ENCODE measurements at regions not wholly inside any gene's neighbourhood (a gene's known extent, or its start where the extent isn't known, plus 50 kb on each side); places are given as distances from the start of the nearest gene placed in this dataset.

GRCh38 chr22:48957987-48958321 is 869.7 kb downstream of the BRD1 start:
- no peak for TF ChIP-seq CSRNP3 (CRISPR knock-in tag; IDR thresholded peaks at IDR 0.05)
- TF ChIP-seq PATZ1 (CRISPR knock-in tag; IDR thresholded peaks at IDR 0.05; ENCODE audit: borderline replicate concordance), result no peak
- no peak for TF ChIP-seq PPARA (CRISPR knock-in tag; IDR thresholded peaks at IDR 0.05; ENCODE audit: borderline replicate concordance)
- no peak for TF ChIP-seq SNAI2 (CRISPR knock-in tag; IDR thresholded peaks at IDR 0.05)
- TF ChIP-seq CSDC2 (CRISPR knock-in tag; IDR thresholded peaks at IDR 0.05), result no peak
- TF ChIP-seq ZNF8 (CRISPR knock-in tag; IDR thresholded peaks at IDR 0.05), result no peak

All from SK-N-SH treated with all-trans-retinoic acid at 6 μM for 48 hours (cell line).